GM23338 (cell line): ENCODE measurements at regions not wholly inside any gene's neighbourhood (a gene's known extent, or its start where the extent isn't known, plus 50 kb on each side); places are given as distances from the start of the nearest gene placed in this dataset.

Experiments used
- ATAC-seq: fragments of 200-7000 bp; cut with Tn5 transposase; 3 replicates; pipeline ENCODE4 v1.9.1; 2020
- DNase-seq: peaks from one replicate; pipeline ENCODE4 v3.0.0-alpha.2; 2015; ENCODE audit warnings: low spot score
- H2AFZ ChIP-seq: fragments of 200-600 bp; sonication (generic); 2 replicates; pipeline ENCODE4 v1.8.0; 2016; ENCODE audit warnings: antibody characterized with exemption, mild to moderate bottlenecking, moderate library complexity
- H3F3A ChIP-seq: fragments of 200-600 bp; sonication (generic); replicated peaks from 2 replicates; pipeline ENCODE4 v1.8.0; 2017; ENCODE audit warnings: antibody characterized with exemption, mixed run types, low read depth
- H3K27ac ChIP-seq: fragments of 200-600 bp; sonication (generic); 2 replicates; pipeline ENCODE4 v1.6.1; 2016; ENCODE audit warnings: low read depth
- H3K27me3 ChIP-seq: fragments of 200-600 bp; sonication (generic); 2 replicates; pipeline ENCODE4 v1.8.0; 2016; ENCODE audit warnings: mild to moderate bottlenecking, mixed run types, moderate library complexity; ENCODE audit not compliant: insufficient read depth
- H3K36me3 ChIP-seq: fragments of 200-600 bp; sonication (generic); 2 replicates; pipeline ENCODE4 v1.8.0; 2016; ENCODE audit warnings: mild to moderate bottlenecking; ENCODE audit not compliant: insufficient read depth
- H3K4me1 ChIP-seq: fragments of 200-600 bp; sonication (generic); 2 replicates; pipeline ENCODE4 v1.8.0; 2016; ENCODE audit warnings: mild to moderate bottlenecking, moderate library complexity; ENCODE audit not compliant: insufficient read depth
- H3K4me2 ChIP-seq: fragments of 200-600 bp; sonication (generic); 2 replicates; pipeline ENCODE4 v1.7.1; 2017; ENCODE audit warnings: mixed run types
- H3K4me3 ChIP-seq: fragments of 200-600 bp; sonication (generic); 2 replicates; pipeline ENCODE4 v1.6.1; 2016; ENCODE audit warnings: mixed run types
- H3K79me2 ChIP-seq: fragments of 200-600 bp; sonication (generic); replicated peaks from 2 replicates; pipeline ENCODE4 v1.8.0; 2017; ENCODE audit warnings: mild to moderate bottlenecking; ENCODE audit not compliant: insufficient read depth
- H3K9me2 ChIP-seq: fragments of 200-600 bp; sonication (generic); 2 replicates; pipeline ENCODE4 v1.8.0; 2017; ENCODE audit not compliant: insufficient read depth
- H4K20me1 ChIP-seq: fragments of 200-600 bp; sonication (generic); replicated peaks from 2 replicates; pipeline ENCODE4 v1.8.0; 2017; ENCODE audit warnings: mild to moderate bottlenecking; ENCODE audit not compliant: insufficient read depth
- H3K27ac Mint-ChIP-seq: 2 replicates; pipeline ENCODE4 v1.8.0; 2020; ENCODE audit warnings: inconsistent platforms, mild to moderate bottlenecking, moderate library complexity, mixed read lengths
- H3K27me3 Mint-ChIP-seq: 3 replicates; pipeline ENCODE4 v1.8.0; 2022; ENCODE audit warnings: low read depth, mild to moderate bottlenecking, moderate library complexity, mixed read lengths, inconsistent platforms; ENCODE audit not compliant: insufficient read depth, poor library complexity
- H3K36me3 Mint-ChIP-seq: 3 replicates; pipeline ENCODE4 v1.8.0; 2021; ENCODE audit warnings: low read depth, mild to moderate bottlenecking, inconsistent platforms, moderate library complexity, mixed read lengths
- H3K4me1 Mint-ChIP-seq: 3 replicates; pipeline ENCODE4 v1.8.0; 2020; ENCODE audit warnings: mild to moderate bottlenecking, inconsistent platforms, mixed read lengths
- H3K4me3 Mint-ChIP-seq: 3 replicates; pipeline ENCODE4 v1.8.0; 2021; ENCODE audit warnings: moderate library complexity, mild to moderate bottlenecking, inconsistent platforms, mixed read lengths
- H3K9me3 Mint-ChIP-seq: 3 replicates; pipeline ENCODE4 v1.8.0; 2020; ENCODE audit warnings: moderate library complexity, mild to moderate bottlenecking, inconsistent platforms, mixed read lengths
- EZH2 ChIP-seq: fragments of 200-600 bp; sonication (generic); IDR thresholded peaks from one replicate; pipeline ENCODE4 v1.8.0; 2017; ENCODE audit warnings: antibody characterized with exemption, mild to moderate bottlenecking, low read depth; ENCODE audit not compliant: unreplicated experiment
- EZH2phosphoT487 ChIP-seq: fragments of 200-600 bp; sonication (generic); IDR thresholded peaks from one replicate; pipeline ENCODE4 v1.8.1; 2018; ENCODE audit warnings: antibody characterized with exemption; ENCODE audit not compliant: unreplicated experiment
- JUNB ChIP-seq: IDR thresholded peaks from one replicate; pipeline ENCODE4 v1.6.1; 2016; ENCODE audit warnings: antibody characterized with exemption; ENCODE audit not compliant: unreplicated experiment
- POLR2AphosphoS5 ChIP-seq: IDR thresholded peaks from 2 replicates; pipeline ENCODE4 v1.6.1; 2016; ENCODE audit warnings: antibody characterized with exemption, low read depth
- STAT1 ChIP-seq: IDR thresholded peaks from one replicate; pipeline ENCODE4 v1.6.1; 2016; ENCODE audit warnings: antibody characterized with exemption; ENCODE audit not compliant: unreplicated experiment
- ZNF114 ChIP-seq: fragments of 250-450 bp; sonication (Bioruptor Pico); IDR thresholded peaks from 2 replicates; pipeline ENCODE4 v1.5.0; 2020; ENCODE audit warnings: mild to moderate bottlenecking, moderate library complexity
- ZNF331 ChIP-seq: fragments of 250-450 bp; sonication (Bioruptor Pico); IDR thresholded peaks from 2 replicates; pipeline ENCODE4 v1.5.0; 2020; ENCODE audit warnings: low read depth, mild to moderate bottlenecking, moderate library complexity
- TF ChIP-seq, protein P1 (sequence below): fragments of 250-450 bp; sonication (Bioruptor Pico); IDR thresholded peaks from 2 replicates; pipeline ENCODE4 v1.5.0; 2020; ENCODE audit warnings: mild to moderate bottlenecking, moderate library complexity
- TF ChIP-seq, protein P2 (sequence below), 2 experiments: fragments of 200-600 bp in 1 of 2; sonication (generic) in 1 of 2; conservative IDR thresholded peaks; 2 replicates each; pipeline versions ENCODE4 v1.5.1 to v1.6.1; 2016 to 2017; ENCODE audit warnings: antibody characterized with exemption in 2 of 2, low read depth in 2 of 2, mild to moderate bottlenecking in 2 of 2, moderate library complexity in 1 of 2
- TF ChIP-seq, protein P3 (sequence below): IDR thresholded peaks from 2 replicates; pipeline ENCODE4 v1.6.1; 2016; ENCODE audit warnings: antibody characterized with exemption

DNA sequence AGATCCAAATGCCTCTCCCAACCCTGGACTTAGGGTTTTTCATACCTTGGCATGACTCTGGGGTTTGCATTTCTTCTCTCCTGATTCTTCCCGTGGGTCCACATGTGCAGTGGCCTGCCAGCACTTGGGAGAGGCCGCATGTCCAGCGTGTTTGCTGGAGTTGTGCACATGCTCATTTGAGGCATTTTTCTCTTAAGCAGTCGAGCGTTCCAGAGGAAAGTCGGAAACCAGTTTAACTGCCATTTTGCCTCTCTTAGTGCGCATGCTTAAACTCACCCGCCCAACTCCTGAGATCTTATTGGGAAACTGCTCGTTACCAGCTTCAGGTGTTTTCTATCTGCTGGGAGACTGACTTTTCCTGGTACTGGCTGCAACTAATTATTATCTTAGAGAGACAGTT, 888.4 kb upstream of the PHF14 start:
- Histone ChIP-seq H2AFZ (peak overlapping the region; percentile 80; the same call in 1 of the 2 replicates), H3K9me2 (no peaks in the 10 kb centered on the region), H3K79me2 (no peaks in the 10 kb centered on the region), H3K36me3 (no peaks in the 10 kb centered on the region), H3K4me2 (no peak overlapping the region), H3K4me1 (peaks cover 15% of the 10 kb centered on the region), H3K27me3 (no peaks in the 10 kb centered on the region), H4K20me1 (no peaks in the 10 kb centered on the region), H3K27ac (no peak overlapping the region), H3F3A (no peaks in the 10 kb centered on the region), H3K4me3 (no peak overlapping the region)
- Mint-ChIP-seq H3K27ac (no peak overlapping the region), H3K27me3 (no peaks in the 10 kb centered on the region), H3K36me3 (no peaks in the 10 kb centered on the region), H3K4me3 (no peak overlapping the region), H3K9me3 (no peaks in the 10 kb centered on the region), H3K4me1 (peaks cover 26% of the 10 kb centered on the region)
- TF ChIP-seq POLR2AphosphoS5 (no peak), ZNF331 (CRISPR knock-in tag) (no peak), ZNF114 (CRISPR knock-in tag) (no peak), EZH2 (no peak), STAT1 (no peak), EZH2phosphoT487 (no peak), JUNB (no peak)
- TF ChIP-seq, protein P1, sequence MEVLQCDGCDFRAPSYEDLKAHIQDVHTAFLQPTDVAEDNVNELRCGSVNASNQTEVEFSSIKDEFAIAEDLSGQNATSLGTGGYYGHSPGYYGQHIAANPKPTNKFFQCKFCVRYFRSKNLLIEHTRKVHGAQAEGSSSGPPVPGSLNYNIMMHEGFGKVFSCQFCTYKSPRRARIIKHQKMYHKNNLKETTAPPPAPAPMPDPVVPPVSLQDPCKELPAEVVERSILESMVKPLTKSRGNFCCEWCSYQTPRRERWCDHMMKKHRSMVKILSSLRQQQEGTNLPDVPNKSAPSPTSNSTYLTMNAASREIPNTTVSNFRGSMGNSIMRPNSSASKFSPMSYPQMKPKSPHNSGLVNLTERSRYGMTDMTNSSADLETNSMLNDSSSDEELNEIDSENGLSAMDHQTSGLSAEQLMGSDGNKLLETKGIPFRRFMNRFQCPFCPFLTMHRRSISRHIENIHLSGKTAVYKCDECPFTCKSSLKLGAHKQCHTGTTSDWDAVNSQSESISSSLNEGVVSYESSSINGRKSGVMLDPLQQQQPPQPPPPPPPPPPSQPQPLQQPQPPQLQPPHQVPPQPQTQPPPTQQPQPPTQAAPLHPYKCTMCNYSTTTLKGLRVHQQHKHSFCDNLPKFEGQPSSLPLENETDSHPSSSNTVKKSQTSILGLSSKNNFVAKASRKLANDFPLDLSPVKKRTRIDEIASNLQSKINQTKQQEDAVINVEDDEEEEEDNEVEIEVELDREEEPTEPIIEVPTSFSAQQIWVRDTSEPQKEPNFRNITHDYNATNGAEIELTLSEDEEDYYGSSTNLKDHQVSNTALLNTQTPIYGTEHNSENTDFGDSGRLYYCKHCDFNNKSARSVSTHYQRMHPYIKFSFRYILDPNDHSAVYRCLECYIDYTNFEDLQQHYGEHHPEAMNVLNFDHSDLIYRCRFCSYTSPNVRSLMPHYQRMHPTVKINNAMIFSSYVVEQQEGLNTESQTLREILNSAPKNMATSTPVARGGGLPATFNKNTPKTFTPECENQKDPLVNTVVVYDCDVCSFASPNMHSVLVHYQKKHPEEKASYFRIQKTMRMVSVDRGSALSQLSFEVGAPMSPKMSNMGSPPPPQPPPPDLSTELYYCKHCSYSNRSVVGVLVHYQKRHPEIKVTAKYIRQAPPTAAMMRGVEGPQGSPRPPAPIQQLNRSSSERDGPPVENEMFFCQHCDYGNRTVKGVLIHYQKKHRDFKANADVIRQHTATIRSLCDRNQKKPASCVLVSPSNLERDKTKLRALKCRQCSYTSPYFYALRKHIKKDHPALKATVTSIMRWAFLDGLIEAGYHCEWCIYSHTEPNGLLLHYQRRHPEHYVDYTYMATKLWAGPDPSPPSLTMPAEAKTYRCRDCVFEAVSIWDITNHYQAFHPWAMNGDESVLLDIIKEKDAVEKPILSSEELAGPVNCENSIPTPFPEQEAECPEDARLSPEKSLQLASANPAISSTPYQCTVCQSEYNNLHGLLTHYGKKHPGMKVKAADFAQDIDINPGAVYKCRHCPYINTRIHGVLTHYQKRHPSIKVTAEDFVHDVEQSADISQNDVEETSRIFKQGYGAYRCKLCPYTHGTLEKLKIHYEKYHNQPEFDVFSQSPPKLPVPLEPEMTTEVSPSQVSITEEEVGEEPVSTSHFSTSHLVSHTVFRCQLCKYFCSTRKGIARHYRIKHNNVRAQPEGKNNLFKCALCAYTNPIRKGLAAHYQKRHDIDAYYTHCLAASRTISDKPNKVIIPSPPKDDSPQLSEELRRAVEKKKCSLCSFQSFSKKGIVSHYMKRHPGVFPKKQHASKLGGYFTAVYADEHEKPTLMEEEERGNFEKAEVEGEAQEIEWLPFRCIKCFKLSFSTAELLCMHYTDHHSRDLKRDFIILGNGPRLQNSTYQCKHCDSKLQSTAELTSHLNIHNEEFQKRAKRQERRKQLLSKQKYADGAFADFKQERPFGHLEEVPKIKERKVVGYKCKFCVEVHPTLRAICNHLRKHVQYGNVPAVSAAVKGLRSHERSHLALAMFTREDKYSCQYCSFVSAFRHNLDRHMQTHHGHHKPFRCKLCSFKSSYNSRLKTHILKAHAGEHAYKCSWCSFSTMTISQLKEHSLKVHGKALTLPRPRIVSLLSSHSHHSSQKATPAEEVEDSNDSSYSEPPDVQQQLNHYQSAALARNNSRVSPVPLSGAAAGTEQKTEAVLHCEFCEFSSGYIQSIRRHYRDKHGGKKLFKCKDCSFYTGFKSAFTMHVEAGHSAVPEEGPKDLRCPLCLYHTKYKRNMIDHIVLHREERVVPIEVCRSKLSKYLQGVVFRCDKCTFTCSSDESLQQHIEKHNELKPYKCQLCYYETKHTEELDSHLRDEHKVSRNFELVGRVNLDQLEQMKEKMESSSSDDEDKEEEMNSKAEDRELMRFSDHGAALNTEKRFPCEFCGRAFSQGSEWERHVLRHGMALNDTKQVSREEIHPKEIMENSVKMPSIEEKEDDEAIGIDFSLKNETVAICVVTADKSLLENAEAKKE = no peak
- TF ChIP-seq, protein P2, sequence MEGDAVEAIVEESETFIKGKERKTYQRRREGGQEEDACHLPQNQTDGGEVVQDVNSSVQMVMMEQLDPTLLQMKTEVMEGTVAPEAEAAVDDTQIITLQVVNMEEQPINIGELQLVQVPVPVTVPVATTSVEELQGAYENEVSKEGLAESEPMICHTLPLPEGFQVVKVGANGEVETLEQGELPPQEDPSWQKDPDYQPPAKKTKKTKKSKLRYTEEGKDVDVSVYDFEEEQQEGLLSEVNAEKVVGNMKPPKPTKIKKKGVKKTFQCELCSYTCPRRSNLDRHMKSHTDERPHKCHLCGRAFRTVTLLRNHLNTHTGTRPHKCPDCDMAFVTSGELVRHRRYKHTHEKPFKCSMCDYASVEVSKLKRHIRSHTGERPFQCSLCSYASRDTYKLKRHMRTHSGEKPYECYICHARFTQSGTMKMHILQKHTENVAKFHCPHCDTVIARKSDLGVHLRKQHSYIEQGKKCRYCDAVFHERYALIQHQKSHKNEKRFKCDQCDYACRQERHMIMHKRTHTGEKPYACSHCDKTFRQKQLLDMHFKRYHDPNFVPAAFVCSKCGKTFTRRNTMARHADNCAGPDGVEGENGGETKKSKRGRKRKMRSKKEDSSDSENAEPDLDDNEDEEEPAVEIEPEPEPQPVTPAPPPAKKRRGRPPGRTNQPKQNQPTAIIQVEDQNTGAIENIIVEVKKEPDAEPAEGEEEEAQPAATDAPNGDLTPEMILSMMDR (conservative IDR thresholded peaks at IDR 0.05; ENCODE audit: low read depth in 2 of 2) = no peak
- TF ChIP-seq, protein P3, sequence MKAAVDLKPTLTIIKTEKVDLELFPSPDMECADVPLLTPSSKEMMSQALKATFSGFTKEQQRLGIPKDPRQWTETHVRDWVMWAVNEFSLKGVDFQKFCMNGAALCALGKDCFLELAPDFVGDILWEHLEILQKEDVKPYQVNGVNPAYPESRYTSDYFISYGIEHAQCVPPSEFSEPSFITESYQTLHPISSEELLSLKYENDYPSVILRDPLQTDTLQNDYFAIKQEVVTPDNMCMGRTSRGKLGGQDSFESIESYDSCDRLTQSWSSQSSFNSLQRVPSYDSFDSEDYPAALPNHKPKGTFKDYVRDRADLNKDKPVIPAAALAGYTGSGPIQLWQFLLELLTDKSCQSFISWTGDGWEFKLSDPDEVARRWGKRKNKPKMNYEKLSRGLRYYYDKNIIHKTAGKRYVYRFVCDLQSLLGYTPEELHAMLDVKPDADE = no peak
- no peak for ATAC-seq
- DNase-seq = no peak
